SU-DHL-6 (cell line): ENCODE measurements at regions not wholly inside any gene's neighbourhood (a gene's known extent, or its start where the extent isn't known, plus 50 kb on each side); places are given as distances from the start of the nearest gene placed in this dataset.

ENCODE experiments used
- EZH2phosphoT487 ChIP-seq: fragments of 200-600 bp; sonication (generic), shearing (Covaris generic); conservative IDR thresholded peaks from 2 replicates; pipeline ENCODE4 v1.6.1; 2018; ENCODE audit warnings: mild to moderate bottlenecking, antibody characterized with exemption, low read length, moderate library complexity, mixed read lengths
- TF ChIP-seq, protein P1 (sequence below): fragments of 200-600 bp; sonication (generic); IDR thresholded peaks from one replicate; pipeline ENCODE4 v1.5.1; 2017; ENCODE audit warnings: antibody characterized with exemption, mild to moderate bottlenecking, low read length, moderate library complexity; ENCODE audit not compliant: insufficient read depth, poor library complexity, severe bottlenecking

DNA sequence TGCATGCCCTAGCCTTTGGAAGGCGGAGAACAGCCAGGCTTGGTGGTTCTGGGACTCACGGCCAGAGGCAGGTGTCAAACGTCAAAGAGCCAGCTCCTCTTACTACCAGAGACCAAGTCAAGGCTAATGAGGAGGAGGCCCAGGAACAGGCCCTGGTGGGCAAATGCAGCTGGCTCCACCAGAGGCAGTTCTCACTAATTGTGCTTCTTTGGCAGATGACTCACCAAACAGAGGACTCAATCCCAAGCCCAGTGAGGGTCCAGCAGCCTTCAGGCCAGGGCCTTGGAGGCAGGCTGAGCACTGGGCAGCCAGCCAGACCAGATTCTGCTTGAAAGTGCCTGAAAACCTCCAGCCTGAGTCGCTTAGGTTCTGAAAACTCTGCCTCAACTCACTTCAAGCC lies 336.5 kb upstream of the CDH5 start:
- TF ChIP-seq EZH2phosphoT487: no peak
- TF ChIP-seq, protein P1, sequence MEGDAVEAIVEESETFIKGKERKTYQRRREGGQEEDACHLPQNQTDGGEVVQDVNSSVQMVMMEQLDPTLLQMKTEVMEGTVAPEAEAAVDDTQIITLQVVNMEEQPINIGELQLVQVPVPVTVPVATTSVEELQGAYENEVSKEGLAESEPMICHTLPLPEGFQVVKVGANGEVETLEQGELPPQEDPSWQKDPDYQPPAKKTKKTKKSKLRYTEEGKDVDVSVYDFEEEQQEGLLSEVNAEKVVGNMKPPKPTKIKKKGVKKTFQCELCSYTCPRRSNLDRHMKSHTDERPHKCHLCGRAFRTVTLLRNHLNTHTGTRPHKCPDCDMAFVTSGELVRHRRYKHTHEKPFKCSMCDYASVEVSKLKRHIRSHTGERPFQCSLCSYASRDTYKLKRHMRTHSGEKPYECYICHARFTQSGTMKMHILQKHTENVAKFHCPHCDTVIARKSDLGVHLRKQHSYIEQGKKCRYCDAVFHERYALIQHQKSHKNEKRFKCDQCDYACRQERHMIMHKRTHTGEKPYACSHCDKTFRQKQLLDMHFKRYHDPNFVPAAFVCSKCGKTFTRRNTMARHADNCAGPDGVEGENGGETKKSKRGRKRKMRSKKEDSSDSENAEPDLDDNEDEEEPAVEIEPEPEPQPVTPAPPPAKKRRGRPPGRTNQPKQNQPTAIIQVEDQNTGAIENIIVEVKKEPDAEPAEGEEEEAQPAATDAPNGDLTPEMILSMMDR: no peak
